NT2/D1 (cell line): ENCODE measurements at regions not wholly inside any gene's neighbourhood (a gene's known extent, or its start where the extent isn't known, plus 50 kb on each side); places are given as distances from the start of the nearest gene placed in this dataset.

Experiments
- DNase-seq: peaks from one replicate; pipeline ENCODE4 v3.0.0-alpha.2; 2011; ENCODE audit warnings: low read depth, low spot score
- H3K27me3 ChIP-seq: 2 replicates; pipeline ENCODE4 v1.6.0; 2011; ENCODE audit warnings: mild to moderate bottlenecking; ENCODE audit not compliant: insufficient read length, insufficient read depth
- H3K36me3 ChIP-seq: 2 replicates; pipeline ENCODE4 v1.6.1; 2011; ENCODE audit warnings: mild to moderate bottlenecking, low read length, mixed read lengths; ENCODE audit not compliant: insufficient read depth, insufficient read length
- H3K4me1 ChIP-seq: 2 replicates; pipeline ENCODE4 v1.5.1; 2011; ENCODE audit not compliant: insufficient read depth, insufficient read length
- H3K4me3 ChIP-seq: 2 replicates; pipeline ENCODE4 v1.5.1; 2011; ENCODE audit warnings: low read depth; ENCODE audit not compliant: insufficient read length
- H3K9ac ChIP-seq: 2 replicates; pipeline ENCODE4 v1.6.0; 2011; ENCODE audit warnings: low read depth; ENCODE audit not compliant: insufficient read length
- H3K9me3 ChIP-seq: 2 replicates; pipeline ENCODE4 v1.5.1; 2011; ENCODE audit warnings: mild to moderate bottlenecking, low read length; ENCODE audit not compliant: insufficient read depth
- SUZ12 ChIP-seq: IDR thresholded peaks from 2 replicates; pipeline ENCODE4 v1.6.1; 2011; ENCODE audit not compliant: insufficient read length, insufficient read depth; ENCODE audit errors: extremely low read depth
- YY1 ChIP-seq: IDR thresholded peaks from 2 replicates; pipeline ENCODE4 v1.6.1; 2011; ENCODE audit not compliant: insufficient read length, insufficient read depth
- ZNF274 ChIP-seq: IDR thresholded peaks from 2 replicates; pipeline ENCODE4 v1.6.1; 2011; ENCODE audit warnings: mild to moderate bottlenecking, low read depth, low read length

GRCh38 chr2:190762566-190762965, 113.7 kb downstream of the NAB1 start:
- H3K27me3 ChIP-seq, result no peaks in the 10 kb centered on the region
- TF ChIP-seq SUZ12, result no peak
- no peak for TF ChIP-seq ZNF274
- TF ChIP-seq YY1, result no peak
- H3K4me3 ChIP-seq, result no peak overlapping the region
- DNase-seq, result no peak
- no peak overlapping the region for H3K9ac ChIP-seq
- H3K4me1 ChIP-seq, result no peaks in the 10 kb centered on the region
- no peaks in the 10 kb centered on the region for H3K36me3 ChIP-seq
- H3K9me3 ChIP-seq, result no peaks in the 10 kb centered on the region

- Histone ChIP-seq H3K9me3 (no peaks in the 10 kb centered on the region), H3K27me3 (no peaks in the 10 kb centered on the region), H3K4me1 (no peaks in the 10 kb centered on the region), H3K4me3 (no peak overlapping the region), H3K9ac (no peak overlapping the region), H3K36me3 (no peaks in the 10 kb centered on the region)
- DNase-seq, result no peak
- TF ChIP-seq ZNF274 (no peak), SUZ12 (no peak), YY1 (no peak)
These were observed 114.2 kb downstream of the NAB1 start for GRCh38 chr2:190763100-190763499.

- Histone ChIP-seq H3K9me3 (no peaks in the 10 kb centered on the region), H3K27me3 (no peaks in the 10 kb centered on the region), H3K4me3 (no peak overlapping the region), H3K9ac (no peak overlapping the region), H3K36me3 (no peaks in the 10 kb centered on the region), H3K4me1 (no peaks in the 10 kb centered on the region)
- no peak for DNase-seq
- TF ChIP-seq YY1, result no peak
- TF ChIP-seq ZNF274, result no peak
- no peak for TF ChIP-seq SUZ12
These were observed 115.1 kb downstream of the NAB1 start for GRCh38 chr2:190763901-190764514.

GRCh38 chr2:190765386-190766173, 115.0 kb upstream of the GLS start:
- DNase-seq, result no peak
- Histone ChIP-seq H3K4me3 (no peak overlapping the region), H3K4me1 (no peaks in the 10 kb centered on the region), H3K9me3 (no peaks in the 10 kb centered on the region), H3K27me3 (no peaks in the 10 kb centered on the region), H3K36me3 (no peaks in the 10 kb centered on the region), H3K9ac (no peak overlapping the region)
- TF ChIP-seq ZNF274, result no peak
- TF ChIP-seq SUZ12, result no peak
- TF ChIP-seq YY1, result no peak

GRCh38 chr2:190766174-190766572, 114.4 kb upstream of the GLS start:
- no peak overlapping the region for H3K4me3 ChIP-seq
- no peaks in the 10 kb centered on the region for H3K27me3 ChIP-seq
- DNase-seq, result no peak
- H3K9me3 ChIP-seq, result no peaks in the 10 kb centered on the region
- H3K4me1 ChIP-seq, result no peaks in the 10 kb centered on the region
- no peaks in the 10 kb centered on the region for H3K36me3 ChIP-seq
- no peak overlapping the region for H3K9ac ChIP-seq
- TF ChIP-seq YY1, result no peak
- TF ChIP-seq SUZ12, result no peak
- TF ChIP-seq ZNF274, result no peak

- Histone ChIP-seq H3K9me3 (no peaks in the 10 kb centered on the region), H3K9ac (no peak overlapping the region), H3K4me1 (no peaks in the 10 kb centered on the region), H3K27me3 (no peaks in the 10 kb centered on the region), H3K4me3 (no peak overlapping the region), H3K36me3 (no peaks in the 10 kb centered on the region)
- no peak for DNase-seq
- no peak for TF ChIP-seq YY1
- no peak for TF ChIP-seq ZNF274
- TF ChIP-seq SUZ12, result no peak
These were observed 114.0 kb upstream of the GLS start for GRCh38 chr2:190766595-190766994.

GRCh38 chr2:190767821-190768220, 112.8 kb upstream of the GLS start:
- Histone ChIP-seq H3K4me1 (no peaks in the 10 kb centered on the region), H3K4me3 (no peak overlapping the region), H3K9ac (no peak overlapping the region), H3K36me3 (no peaks in the 10 kb centered on the region), H3K9me3 (no peaks in the 10 kb centered on the region), H3K27me3 (no peaks in the 10 kb centered on the region)
- no peak for TF ChIP-seq YY1
- TF ChIP-seq SUZ12, result no peak
- TF ChIP-seq ZNF274, result no peak
- no peak for DNase-seq
